K562 (cell line): ENCODE measurements at regions not wholly inside any gene's neighbourhood (a gene's known extent, or its start where the extent isn't known, plus 50 kb on each side); places are given as distances from the start of the nearest gene placed in this dataset.

Experiments
- ATAC-seq: fragments of 200-7000 bp; cut with Tn5 transposase; 3 replicates; pipeline ENCODE4 v1.9.1; 2020; ENCODE audit warnings: moderate library complexity
- BruUV-seq: library from RNA; stranded (reverse); fragments of 400-500 nt; replicated peaks from 2 replicates; lab custom pipeline; 2021; lab: Mats Ljungman, UMichigan
- CTCF ChIA-PET: fragments of 300-600 bp; formaldehyde crosslinking; extraction: SDS; loops from one replicate; lab custom pipeline; 2021; ENCODE audit warnings: low intra/inter-chr PET ratio; lab: Yijun Ruan, JAX
- POLR2A ChIA-PET: fragments of 300-600, 350-650 bp; sonication (Branson Sonifier 250); formaldehyde crosslinking; extraction: SDS; loops from one replicate; lab custom pipeline; 2021; ENCODE audit warnings: antibody characterized with exemption, inconsistent platforms; lab: Yijun Ruan, JAX
- DNase-seq, 4 experiments: peaks; one replicate each; pipeline versions ENCODE4 v3.0.0 to v3.0.0-alpha.2; 2011 to 2018; ENCODE audit warnings: low spot score in 3 of 4, mixed read lengths in 3 of 4; ENCODE audit errors: extremely low read depth in 1 of 4
- FAIRE-seq: peaks from 2 replicates; lab custom pipeline; 2011; peaks lifted over from hg19 to GRCh38; lab: Jason Lieb, UNC
- H2AFZ ChIP-seq: 2 replicates; pipeline ENCODE4 v1.6.0; 2011; ENCODE audit warnings: low read depth, low read length, control low read depth, inconsistent platforms
- H3K27ac ChIP-seq: fragments of 200-600 bp; 3 replicates; pipeline ENCODE4 v1.8.0; 2011; ENCODE audit warnings: low read depth, mild to moderate bottlenecking, control low read depth, inconsistent platforms, low read length, moderate library complexity, mixed read lengths; ENCODE audit errors: extremely low read depth
- H3K27me3 ChIP-seq, 2 experiments: fragments of 300-600 bp in 1 of 2; 2 replicates in 1 of 2; 3 replicates in 1 of 2; pipeline versions ENCODE4 v1.6.0 to v1.8.0; 2011; ENCODE audit warnings: inconsistent platforms in 2 of 2, low read length in 2 of 2, mild to moderate bottlenecking in 1 of 2, mixed read lengths in 1 of 2, moderate library complexity in 1 of 2; ENCODE audit not compliant: control insufficient read depth in 2 of 2, insufficient read depth in 2 of 2
- H3K36me3 ChIP-seq: fragments of 300-600 bp; 3 replicates; pipeline ENCODE4 v1.8.0; 2011; ENCODE audit warnings: mild to moderate bottlenecking, low read length, inconsistent platforms; ENCODE audit not compliant: control insufficient read depth, insufficient read depth
- H3K4me1 ChIP-seq, 2 experiments: fragments of 200-600 bp in 1 of 2; replicated peaks in 1 of 2; 2 replicates in 1 of 2; 3 replicates in 1 of 2; pipeline versions ENCODE4 v1.5.1 to v1.8.0; 2011; ENCODE audit warnings: inconsistent platforms in 2 of 2, low read length in 2 of 2, mild to moderate bottlenecking in 1 of 2, mixed read lengths in 1 of 2, moderate library complexity in 1 of 2; ENCODE audit not compliant: control insufficient read depth in 2 of 2, insufficient read depth in 2 of 2
- H3K4me2 ChIP-seq: 2 replicates; pipeline ENCODE4 v1.6.1; 2011; ENCODE audit warnings: low read length, control low read depth, inconsistent platforms, mixed read lengths; ENCODE audit not compliant: insufficient read depth
- H3K4me3 ChIP-seq: fragments of 200-600 bp; sonication (generic), shearing (Covaris generic); 2 replicates; pipeline ENCODE4 v1.5.1; 2016; ENCODE audit warnings: control low read depth, inconsistent platforms
- H3K79me2 ChIP-seq: fragments of 200-600 bp; 3 replicates; pipeline ENCODE4 v1.8.0; 2011; ENCODE audit warnings: low read length, inconsistent platforms; ENCODE audit not compliant: control insufficient read depth, insufficient read depth
- H3K9ac ChIP-seq, 2 experiments: 2 replicates each; pipeline versions ENCODE4 v1.6.0 to v1.6.1; 2011; ENCODE audit warnings: low read depth in 2 of 2, low read length in 2 of 2, control low read depth in 1 of 2, inconsistent platforms in 1 of 2, mild to moderate bottlenecking in 1 of 2, mixed read lengths in 1 of 2; ENCODE audit not compliant: insufficient read depth in 1 of 2
- H3K9me1 ChIP-seq: one replicate; pipeline ENCODE4 v1.6.0; 2011; ENCODE audit warnings: inconsistent platforms, mild to moderate bottlenecking, low read length, moderate library complexity; ENCODE audit not compliant: control insufficient read depth, insufficient read depth
- H3K9me3 ChIP-seq: replicated peaks from 2 replicates; pipeline ENCODE4 v1.5.1; 2011; ENCODE audit warnings: low read depth, low read length, inconsistent platforms; ENCODE audit not compliant: control insufficient read depth, insufficient read depth
- H4K20me1 ChIP-seq: replicated peaks from 2 replicates; pipeline ENCODE4 v1.6.1; 2011; ENCODE audit warnings: low read length, inconsistent platforms, mixed read lengths; ENCODE audit not compliant: control insufficient read depth, insufficient read depth
- CHCHD3 ChIP-seq: fragments of 250-450 bp; sonication (Bioruptor Pico); IDR thresholded peaks from 2 replicates; pipeline ENCODE4 v2.1.2; 2022; ENCODE audit warnings: mild to moderate bottlenecking
- ELF4 ChIP-seq: fragments of 450-650 bp; formaldehyde crosslinking; IDR thresholded peaks from 2 replicates; pipeline ENCODE4 v1.4.0; 2022; ENCODE audit warnings: missing genetic modification characterization
- ETV6 ChIP-seq, 3 experiments: fragments of 150-350 bp in 1 of 3; sonication (generic) in 1 of 3; formaldehyde crosslinking in 1 of 3; IDR thresholded peaks; 2 replicates each; pipeline versions ENCODE4 v1.6.1 to v1.8.0; 2014 to 2022; ENCODE audit warnings: borderline replicate concordance in 2 of 3, low read depth in 2 of 3, antibody characterized with exemption in 1 of 3, low read length in 1 of 3, mild to moderate bottlenecking in 1 of 3, missing genetic modification reagents in 1 of 3
- JUND ChIP-seq, 2 experiments: IDR thresholded peaks; 2 replicates in 1 of 2; 3 replicates in 1 of 2; pipeline ENCODE4 v1.6.1; 2011; ENCODE audit warnings: borderline replicate concordance in 2 of 2, low read depth in 2 of 2, low read length in 2 of 2, improper control_type of control experiment in 1 of 2, missing biosample characterization in 1 of 2, missing genetic modification characterization in 1 of 2, missing genetic modification reagents in 1 of 2
- MCM3 ChIP-seq: fragments of 450-650 bp; IDR thresholded peaks from 2 replicates; pipeline ENCODE4 v1.6.1; 2016
- RAD21 ChIP-seq, 2 experiments: fragments of 250-450 bp in 1 of 2; fragments of 450-650 bp in 1 of 2; sonication (Bioruptor Pico) in 1 of 2; formaldehyde crosslinking in 1 of 2; IDR thresholded peaks in 1 of 2; conservative IDR thresholded peaks in 1 of 2; 2 replicates each; pipeline versions ENCODE4 v1.4.0 to v1.8.0; 2020 to 2022; ENCODE audit warnings: mild to moderate bottlenecking in 2 of 2, moderate library complexity in 1 of 2
- XRCC4 ChIP-seq: IDR thresholded peaks from one replicate; pipeline ENCODE4 v1.6.1; 2011; ENCODE audit not compliant: insufficient read depth, insufficient read length; ENCODE audit errors: extremely low read depth
- ZNF75A ChIP-seq: fragments of 450-650 bp; formaldehyde crosslinking; IDR thresholded peaks from 2 replicates; pipeline ENCODE4 v1.4.0; 2020; ENCODE audit warnings: mild to moderate bottlenecking
- WGBS: fragments of 100-300 bp; shearing (Covaris generic); methylation state at CpG from one replicate; pipeline ENCODE4 v1.1.6; 2016; ENCODE audit warnings: low coverage, mixed read lengths; ENCODE audit not compliant: insufficient coverage; ENCODE audit errors: missing lambda C conversion rate; 5-methylcytosine and 5-hydroxymethylcytosine counted together
- in situ Hi-C: fragments of 300-500 bp; cut with MboI; formaldehyde crosslinking; loops from 4 replicates; pipeline ENCODE4 v1.15.0; 2018; ENCODE audit warnings: inconsistent platforms, mixed read lengths
- intact Hi-C: fragments of 100-400 bp; cut with micrococcal nuclease; formaldehyde crosslinking; loops from 2 replicates; pipeline ENCODE4 v1.14.2; 2022
- TF ChIP-seq, protein P1 (sequence below): fragments of 250-450 bp; sonication (Bioruptor Pico); IDR thresholded peaks from 2 replicates; pipeline ENCODE4 v1.4.0; 2020; ENCODE audit warnings: mild to moderate bottlenecking, moderate library complexity
- TF ChIP-seq, protein P2 (sequence below): fragments of 250-450 bp; sonication (Bioruptor Pico); IDR thresholded peaks from 2 replicates; pipeline ENCODE4 v1.8.0; 2022; ENCODE audit warnings: moderate library complexity, mild to moderate bottlenecking, inconsistent platforms
- TF ChIP-seq, protein P3 (sequence below): fragments of 450-650 bp; IDR thresholded peaks from 2 replicates; pipeline ENCODE4 v1.6.1; 2018; ENCODE audit not compliant: partially characterized antibody

DNA sequence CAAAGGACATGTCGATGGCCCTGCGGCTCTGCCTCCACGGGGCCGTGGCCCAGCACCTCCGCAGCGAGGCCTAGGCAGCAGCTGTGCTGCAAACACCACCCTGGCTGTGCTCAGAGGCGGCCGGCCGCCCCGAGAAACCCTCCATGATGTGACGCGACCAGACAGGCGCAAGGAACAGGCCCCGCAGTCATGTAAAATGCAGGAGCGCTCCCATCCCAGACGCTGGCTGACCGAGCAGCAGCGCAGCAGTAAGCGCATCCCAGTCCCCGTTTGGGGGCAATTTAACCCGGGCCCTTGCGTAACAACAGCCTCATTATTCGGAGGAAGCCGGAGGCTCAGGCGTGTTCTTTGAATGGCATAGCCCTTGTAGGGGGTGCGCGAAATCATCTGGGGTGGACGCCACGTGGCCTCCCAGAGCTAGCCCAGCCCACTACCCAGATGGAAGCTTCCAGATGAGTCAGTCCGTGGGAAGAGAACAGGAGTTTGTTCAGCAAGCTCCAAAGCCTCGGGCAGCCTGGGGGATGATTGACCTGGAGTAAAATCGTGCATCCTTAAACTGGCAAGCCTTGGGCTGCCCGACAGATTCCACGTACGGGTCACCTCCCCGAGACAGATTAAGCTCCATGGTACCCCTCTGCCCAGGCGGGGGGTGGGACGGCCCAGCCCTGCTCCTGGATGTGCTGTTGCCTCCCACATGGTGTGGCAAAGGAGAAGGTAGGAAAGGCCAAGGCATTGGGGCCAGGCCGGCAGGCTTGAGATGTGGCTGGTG, 124.0 kb downstream of the HMX1 start:
- Histone ChIP-seq H3K9me3 (no peaks in the 10 kb centered on the region; the same call in 1 of the 2 replicates), H3K27ac (no peak overlapping the region), H4K20me1 (no peaks in the 10 kb centered on the region), H3K9me1 (no peaks in the 10 kb centered on the region), H2AFZ (no peak overlapping the region), H3K36me3 (no peaks in the 10 kb centered on the region), H3K4me2 (no peak overlapping the region), H3K79me2 (no peaks in the 10 kb centered on the region), H3K4me3 (no peak overlapping the region), H3K27me3 (peaks cover 0 to 28% of the 10 kb centered on the region in 2 experiments; a peak in 3 of 5 replicates), H3K4me1 (no peaks in the 10 kb centered on the region), H3K9ac (no peak overlapping the region)
- no peak for DNase-seq
- ATAC-seq: no peak
- in situ Hi-C loops (no loop called here), intact Hi-C loops (no loop called here)
- WGBS: 2% methylated on average over 39 of the region's 39 CpGs
- no TSS peak for BruUV-seq
- ChIA-PET POLR2A (no interaction called here), CTCF (no interaction called here)
- no peak for FAIRE-seq
- TF ChIP-seq XRCC4 (no peak), ZNF75A (CRISPR knock-in tag) (no peak), CHCHD3 (CRISPR knock-in tag) (no peak), MCM3 (no peak), ELF4 (no peak), ETV6 (IDR thresholded peaks at IDR 0.05; ENCODE audit: borderline replicate concordance in 1 of 2, low read depth in 2 of 2, low read length in 1 of 2) (no peak), ETV6 (CRISPR knock-in tag; IDR thresholded peaks at IDR 0.05; ENCODE audit: borderline replicate concordance) (no peak), RAD21 (CRISPR knock-in tag; conservative IDR thresholded peaks at IDR 0.05 in 1 of 2, IDR thresholded peaks at IDR 0.05 in 1 of 2) (no peak), JUND (IDR thresholded peaks at IDR 0.05; ENCODE audit: borderline replicate concordance, low read depth, low read length) (no peak), JUND (tag; IDR thresholded peaks at IDR 0.05; ENCODE audit: borderline replicate concordance, low read depth, low read length) (no peak)
- TF ChIP-seq, protein P1, sequence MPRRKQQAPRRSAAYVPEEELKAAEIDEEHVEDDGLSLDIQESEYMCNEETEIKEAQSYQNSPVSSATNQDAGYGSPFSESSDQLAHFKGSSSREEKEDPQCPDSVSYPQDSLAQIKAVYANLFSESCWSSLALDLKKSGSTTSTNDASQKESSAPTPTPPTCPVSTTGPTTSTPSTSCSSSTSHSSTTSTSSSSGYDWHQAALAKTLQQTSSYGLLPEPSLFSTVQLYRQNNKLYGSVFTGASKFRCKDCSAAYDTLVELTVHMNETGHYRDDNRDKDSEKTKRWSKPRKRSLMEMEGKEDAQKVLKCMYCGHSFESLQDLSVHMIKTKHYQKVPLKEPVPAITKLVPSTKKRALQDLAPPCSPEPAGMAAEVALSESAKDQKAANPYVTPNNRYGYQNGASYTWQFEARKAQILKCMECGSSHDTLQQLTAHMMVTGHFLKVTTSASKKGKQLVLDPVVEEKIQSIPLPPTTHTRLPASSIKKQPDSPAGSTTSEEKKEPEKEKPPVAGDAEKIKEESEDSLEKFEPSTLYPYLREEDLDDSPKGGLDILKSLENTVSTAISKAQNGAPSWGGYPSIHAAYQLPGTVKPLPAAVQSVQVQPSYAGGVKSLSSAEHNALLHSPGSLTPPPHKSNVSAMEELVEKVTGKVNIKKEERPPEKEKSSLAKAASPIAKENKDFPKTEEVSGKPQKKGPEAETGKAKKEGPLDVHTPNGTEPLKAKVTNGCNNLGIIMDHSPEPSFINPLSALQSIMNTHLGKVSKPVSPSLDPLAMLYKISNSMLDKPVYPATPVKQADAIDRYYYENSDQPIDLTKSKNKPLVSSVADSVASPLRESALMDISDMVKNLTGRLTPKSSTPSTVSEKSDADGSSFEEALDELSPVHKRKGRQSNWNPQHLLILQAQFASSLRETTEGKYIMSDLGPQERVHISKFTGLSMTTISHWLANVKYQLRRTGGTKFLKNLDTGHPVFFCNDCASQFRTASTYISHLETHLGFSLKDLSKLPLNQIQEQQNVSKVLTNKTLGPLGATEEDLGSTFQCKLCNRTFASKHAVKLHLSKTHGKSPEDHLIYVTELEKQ: no peak
- TF ChIP-seq, protein P2, sequence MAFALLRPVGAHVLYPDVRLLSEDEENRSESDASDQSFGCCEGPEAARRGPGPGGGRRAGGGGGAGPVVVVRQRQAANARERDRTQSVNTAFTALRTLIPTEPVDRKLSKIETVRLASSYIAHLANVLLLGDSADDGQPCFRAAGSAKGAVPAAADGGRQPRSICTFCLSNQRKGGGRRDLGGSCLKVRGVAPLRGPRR (CRISPR knock-in tag): no peak
- TF ChIP-seq, protein P3, sequence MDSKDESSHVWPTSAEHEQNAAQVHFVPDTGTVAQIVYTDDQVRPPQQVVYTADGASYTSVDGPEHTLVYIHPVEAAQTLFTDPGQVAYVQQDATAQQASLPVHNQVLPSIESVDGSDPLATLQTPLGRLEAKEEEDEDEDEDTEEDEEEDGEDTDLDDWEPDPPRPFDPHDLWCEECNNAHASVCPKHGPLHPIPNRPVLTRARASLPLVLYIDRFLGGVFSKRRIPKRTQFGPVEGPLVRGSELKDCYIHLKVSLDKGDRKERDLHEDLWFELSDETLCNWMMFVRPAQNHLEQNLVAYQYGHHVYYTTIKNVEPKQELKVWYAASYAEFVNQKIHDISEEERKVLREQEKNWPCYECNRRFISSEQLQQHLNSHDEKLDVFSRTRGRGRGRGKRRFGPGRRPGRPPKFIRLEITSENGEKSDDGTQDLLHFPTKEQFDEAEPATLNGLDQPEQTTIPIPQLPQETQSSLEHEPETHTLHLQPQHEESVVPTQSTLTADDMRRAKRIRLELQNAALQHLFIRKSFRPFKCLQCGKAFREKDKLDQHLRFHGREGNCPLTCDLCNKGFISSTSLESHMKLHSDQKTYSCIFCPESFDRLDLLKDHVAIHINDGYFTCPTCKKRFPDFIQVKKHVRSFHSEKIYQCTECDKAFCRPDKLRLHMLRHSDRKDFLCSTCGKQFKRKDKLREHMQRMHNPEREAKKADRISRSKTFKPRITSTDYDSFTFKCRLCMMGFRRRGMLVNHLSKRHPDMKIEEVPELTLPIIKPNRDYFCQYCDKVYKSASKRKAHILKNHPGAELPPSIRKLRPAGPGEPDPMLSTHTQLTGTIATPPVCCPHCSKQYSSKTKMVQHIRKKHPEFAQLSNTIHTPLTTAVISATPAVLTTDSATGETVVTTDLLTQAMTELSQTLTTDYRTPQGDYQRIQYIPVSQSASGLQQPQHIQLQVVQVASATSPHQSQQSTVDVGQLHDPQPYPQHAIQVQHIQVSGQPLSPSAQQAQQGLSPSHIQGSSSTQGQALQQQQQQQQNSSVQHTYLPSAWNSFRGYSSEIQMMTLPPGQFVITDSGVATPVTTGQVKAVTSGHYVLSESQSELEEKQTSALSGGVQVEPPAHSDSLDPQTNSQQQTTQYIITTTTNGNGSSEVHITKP: no peak
